ENCODE measurements at regions not wholly inside any gene's neighbourhood (a gene's known extent, or its start where the extent isn't known, plus 50 kb on each side); places are given as distances from the start of the nearest gene placed in this dataset.

DNA sequence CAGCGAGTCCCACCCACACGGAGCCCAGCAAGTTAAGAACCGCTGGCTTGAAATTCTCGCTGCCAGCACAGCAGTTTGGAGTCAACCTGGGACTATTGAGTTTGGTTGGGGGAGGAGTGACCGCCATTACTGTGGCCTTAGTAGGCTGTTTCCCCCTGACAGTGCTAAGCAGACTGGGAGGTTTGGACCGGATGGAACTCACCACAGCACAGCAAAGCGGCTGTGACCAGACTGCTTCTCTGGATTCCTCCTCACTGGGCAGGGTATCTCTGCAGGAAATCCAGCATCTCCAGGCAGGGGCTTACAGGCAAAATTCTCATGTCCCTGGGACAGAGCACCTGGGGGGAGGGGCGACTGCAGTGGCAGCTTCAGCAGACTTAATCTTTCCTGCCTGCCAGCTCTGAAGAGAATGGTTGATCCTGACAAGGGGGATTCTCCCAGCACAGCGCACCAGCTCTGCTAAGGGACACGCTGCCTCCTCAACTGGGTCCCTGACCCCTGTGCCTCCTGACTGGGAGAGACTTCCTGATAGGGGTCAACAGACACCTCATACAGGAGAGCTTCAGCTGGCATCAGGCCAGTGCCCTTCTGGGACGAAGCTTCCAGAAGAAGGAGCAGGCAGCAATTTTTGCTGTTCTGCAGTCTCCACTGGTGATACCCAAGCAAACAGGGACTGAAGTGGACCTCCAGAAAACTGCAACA, 425.4 kb downstream of the NYAP2 start:
- TF ChIP-seq, protein P1, sequence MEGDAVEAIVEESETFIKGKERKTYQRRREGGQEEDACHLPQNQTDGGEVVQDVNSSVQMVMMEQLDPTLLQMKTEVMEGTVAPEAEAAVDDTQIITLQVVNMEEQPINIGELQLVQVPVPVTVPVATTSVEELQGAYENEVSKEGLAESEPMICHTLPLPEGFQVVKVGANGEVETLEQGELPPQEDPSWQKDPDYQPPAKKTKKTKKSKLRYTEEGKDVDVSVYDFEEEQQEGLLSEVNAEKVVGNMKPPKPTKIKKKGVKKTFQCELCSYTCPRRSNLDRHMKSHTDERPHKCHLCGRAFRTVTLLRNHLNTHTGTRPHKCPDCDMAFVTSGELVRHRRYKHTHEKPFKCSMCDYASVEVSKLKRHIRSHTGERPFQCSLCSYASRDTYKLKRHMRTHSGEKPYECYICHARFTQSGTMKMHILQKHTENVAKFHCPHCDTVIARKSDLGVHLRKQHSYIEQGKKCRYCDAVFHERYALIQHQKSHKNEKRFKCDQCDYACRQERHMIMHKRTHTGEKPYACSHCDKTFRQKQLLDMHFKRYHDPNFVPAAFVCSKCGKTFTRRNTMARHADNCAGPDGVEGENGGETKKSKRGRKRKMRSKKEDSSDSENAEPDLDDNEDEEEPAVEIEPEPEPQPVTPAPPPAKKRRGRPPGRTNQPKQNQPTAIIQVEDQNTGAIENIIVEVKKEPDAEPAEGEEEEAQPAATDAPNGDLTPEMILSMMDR (IDR thresholded peaks at IDR 0.05; ENCODE audit: insufficient read depth, low read length, poor library complexity, severe bottlenecking) = no peak
- no peak for TF ChIP-seq EZH2phosphoT487 (conservative IDR thresholded peaks at IDR 0.05; ENCODE audit: low read length)
